Astrocyte of the cerebellum (primary cell): ENCODE measurements at regions not wholly inside any gene's neighbourhood (a gene's known extent, or its start where the extent isn't known, plus 50 kb on each side); places are given as distances from the start of the nearest gene placed in this dataset.

Source experiments
- DNase-seq: peaks from one replicate; pipeline ENCODE4 v3.0.0-alpha.2; 2011; ENCODE audit warnings: low read depth
- H3K4me3 ChIP-seq: 2 replicates; pipeline ENCODE4 v1.5.1; 2011; ENCODE audit warnings: mild to moderate bottlenecking, low read depth, low read length, moderate library complexity
- in situ Hi-C: cut with HindIII; loops from 2 replicates; pipeline ENCODE4 v1.10.0; 2017; ENCODE audit warnings: low sequenced_read_pairs
- TF ChIP-seq, protein P1 (sequence below): IDR thresholded peaks from 2 replicates; pipeline ENCODE4 v1.5.1; 2012; ENCODE audit warnings: low read length, low read depth, moderate library complexity, mild to moderate bottlenecking; ENCODE audit errors: missing control alignments

DNA sequence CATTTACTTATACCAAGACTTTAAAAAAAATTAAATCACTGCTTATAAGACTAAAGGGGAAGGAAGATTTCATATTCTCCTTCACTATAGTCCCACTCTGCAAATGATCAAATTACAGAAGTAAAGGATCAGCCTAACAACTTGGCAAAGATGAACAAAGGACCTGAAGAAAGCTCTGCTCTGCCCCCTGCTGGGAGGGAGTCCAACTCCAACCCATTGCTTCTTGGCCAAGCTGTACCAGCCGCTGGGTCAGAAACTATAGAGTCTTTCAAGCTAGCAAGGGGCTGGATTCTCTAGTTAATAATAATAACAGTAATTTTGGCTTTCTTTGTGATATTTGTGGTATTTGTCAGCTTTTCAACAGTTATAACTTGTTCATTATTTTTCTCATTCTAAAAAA, 927.0 kb upstream of the CRIM1 start:
- H3K4me3 ChIP-seq, result no peak overlapping the region
- peak; percentile 8 for DNase-seq
- in situ Hi-C loops, result no loop called here
- TF ChIP-seq, protein P1, sequence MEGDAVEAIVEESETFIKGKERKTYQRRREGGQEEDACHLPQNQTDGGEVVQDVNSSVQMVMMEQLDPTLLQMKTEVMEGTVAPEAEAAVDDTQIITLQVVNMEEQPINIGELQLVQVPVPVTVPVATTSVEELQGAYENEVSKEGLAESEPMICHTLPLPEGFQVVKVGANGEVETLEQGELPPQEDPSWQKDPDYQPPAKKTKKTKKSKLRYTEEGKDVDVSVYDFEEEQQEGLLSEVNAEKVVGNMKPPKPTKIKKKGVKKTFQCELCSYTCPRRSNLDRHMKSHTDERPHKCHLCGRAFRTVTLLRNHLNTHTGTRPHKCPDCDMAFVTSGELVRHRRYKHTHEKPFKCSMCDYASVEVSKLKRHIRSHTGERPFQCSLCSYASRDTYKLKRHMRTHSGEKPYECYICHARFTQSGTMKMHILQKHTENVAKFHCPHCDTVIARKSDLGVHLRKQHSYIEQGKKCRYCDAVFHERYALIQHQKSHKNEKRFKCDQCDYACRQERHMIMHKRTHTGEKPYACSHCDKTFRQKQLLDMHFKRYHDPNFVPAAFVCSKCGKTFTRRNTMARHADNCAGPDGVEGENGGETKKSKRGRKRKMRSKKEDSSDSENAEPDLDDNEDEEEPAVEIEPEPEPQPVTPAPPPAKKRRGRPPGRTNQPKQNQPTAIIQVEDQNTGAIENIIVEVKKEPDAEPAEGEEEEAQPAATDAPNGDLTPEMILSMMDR, result peak; percentile 43

DNA sequence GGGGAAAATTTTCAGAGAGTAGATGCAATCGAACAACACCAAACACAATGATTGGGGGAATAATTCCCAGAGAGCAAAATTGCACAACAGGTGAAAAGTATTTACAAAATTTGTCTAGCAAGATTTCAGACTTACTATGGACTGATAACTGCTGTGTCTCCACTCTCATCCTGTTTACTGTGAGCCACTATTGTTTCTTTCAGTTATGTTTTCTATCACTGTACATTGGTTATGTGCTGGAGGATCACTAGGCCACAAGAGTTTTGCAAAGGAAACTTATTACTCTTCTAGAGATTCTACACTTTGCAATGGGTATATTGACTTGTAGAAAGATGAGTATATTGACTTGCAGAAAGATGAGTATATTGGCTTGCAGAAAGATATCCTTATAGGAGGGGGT, 934.1 kb upstream of the CRIM1 start:
- no peak for DNase-seq
- H3K4me3 ChIP-seq, result no peak overlapping the region
- TF ChIP-seq, protein P1, result no peak
- in situ Hi-C loops, result no loop called here

DNA sequence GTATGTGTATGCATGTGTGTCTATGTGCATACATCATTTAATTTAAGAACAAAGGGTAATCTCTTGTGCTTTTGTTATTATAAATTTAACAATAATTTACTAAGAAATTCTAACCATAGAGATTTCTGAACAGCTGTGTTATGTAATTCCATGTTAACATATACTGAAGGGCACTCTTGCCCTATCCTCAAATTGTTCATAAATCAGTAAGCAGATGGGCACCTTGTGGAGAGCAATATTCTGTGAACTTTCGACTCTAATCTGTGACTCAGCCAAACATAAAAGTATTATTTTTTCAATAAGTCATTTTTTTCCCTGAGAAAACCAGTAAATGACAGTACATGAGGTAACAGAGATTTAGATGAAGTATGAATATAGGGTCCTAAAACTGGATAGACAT, 938.3 kb upstream of the CRIM1 start:
- no peak for DNase-seq
- TF ChIP-seq, protein P1, result no peak
- in situ Hi-C loops, result no loop called here
- H3K4me3 ChIP-seq, result no peak overlapping the region

DNA sequence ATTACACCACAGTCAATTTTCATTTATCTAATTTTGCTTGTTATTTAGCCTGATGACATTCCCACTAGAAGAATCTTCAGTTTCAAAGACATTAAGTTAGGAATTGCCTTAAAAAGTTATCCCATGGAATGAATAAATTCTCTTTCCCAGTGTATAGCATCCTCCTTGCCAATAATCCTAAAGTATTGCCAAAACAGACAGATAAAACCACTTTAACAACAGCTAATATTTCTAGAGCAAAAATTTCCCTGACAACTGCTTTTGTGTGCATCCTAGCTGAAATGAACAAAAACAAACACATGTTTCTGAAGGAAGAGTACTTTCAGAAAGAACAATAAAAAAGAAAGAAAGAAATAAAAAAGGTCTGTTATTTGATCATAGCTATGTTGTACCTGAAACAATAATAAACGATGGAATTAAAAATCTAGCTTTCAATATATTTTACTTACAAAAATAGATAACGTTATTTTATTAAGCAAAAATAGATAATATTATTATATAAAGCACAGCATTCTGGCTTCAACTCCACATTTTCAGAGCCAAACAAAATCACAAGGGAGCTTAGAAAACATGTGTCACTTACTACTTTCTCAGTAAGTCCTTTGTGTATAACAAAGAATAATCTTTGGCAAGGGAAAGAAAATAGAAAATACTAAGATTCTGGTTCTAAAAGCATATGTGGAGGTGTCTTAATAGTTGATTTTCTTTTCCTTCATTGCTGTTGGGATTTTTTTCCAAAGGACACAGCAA, 939.0 kb upstream of the CRIM1 start:
- in situ Hi-C loops, result no loop called here
- H3K4me3 ChIP-seq, result no peak overlapping the region
- DNase-seq, result no peak
- TF ChIP-seq, protein P1, result no peak

DNA sequence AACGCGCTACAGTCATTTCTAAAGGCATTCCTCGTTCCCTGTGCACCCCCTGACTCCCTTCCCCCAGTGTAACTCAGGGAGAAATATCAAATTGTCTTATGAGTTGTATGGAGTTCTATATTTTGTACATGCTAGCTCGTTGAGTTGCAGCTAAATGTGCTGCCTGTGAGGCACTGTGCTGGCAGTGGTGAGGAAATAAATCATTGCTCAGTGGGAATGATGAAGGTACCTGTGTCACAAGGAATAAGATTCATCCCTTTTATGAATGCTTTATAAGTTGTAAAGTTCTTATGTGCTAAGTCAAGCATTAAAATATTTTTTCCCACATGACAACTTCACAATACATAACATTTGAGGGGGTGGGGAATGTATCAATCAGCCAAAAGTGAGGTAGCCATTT, 939.6 kb upstream of the CRIM1 start:
- TF ChIP-seq, protein P1, result no peak
- DNase-seq, result no peak
- H3K4me3 ChIP-seq, result no peak overlapping the region
- in situ Hi-C loops, result no loop called here

DNA sequence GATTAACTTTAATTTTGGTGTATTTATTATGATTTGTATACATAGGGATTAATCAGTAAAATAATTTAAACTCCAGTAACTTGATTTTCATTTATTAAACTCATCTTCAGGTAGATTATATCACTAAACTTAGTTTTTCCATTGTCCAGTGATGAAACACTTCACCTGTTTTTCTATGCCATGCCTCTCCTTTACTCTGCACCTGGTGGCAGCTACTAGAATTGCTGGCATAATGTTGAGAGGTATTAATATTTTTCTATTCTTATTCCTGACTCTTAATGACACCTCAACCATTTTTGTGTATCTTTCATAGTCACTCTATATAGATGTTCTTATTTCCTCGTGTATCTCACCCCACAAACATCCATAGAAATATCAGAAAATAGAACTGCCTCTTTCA, 940.3 kb upstream of the CRIM1 start:
- no peak overlapping the region for H3K4me3 ChIP-seq
- DNase-seq, result no peak
- TF ChIP-seq, protein P1, result peak; percentile 32
- in situ Hi-C loops, result no loop called here
